HepG2 (cell line): ENCODE measurements at regions not wholly inside any gene's neighbourhood (a gene's known extent, or its start where the extent isn't known, plus 50 kb on each side); places are given as distances from the start of the nearest gene placed in this dataset.

Experiments
- ATAC-seq: fragments of 200-7000 bp; cut with Tn5 transposase; 3 replicates; pipeline ENCODE4 v1.9.1; 2020; ENCODE audit warnings: mild to moderate bottlenecking, moderate library complexity
- BruUV-seq: library from RNA; stranded (reverse); fragments of 400-500 nt; replicated peaks from 2 replicates; lab custom pipeline; 2021; lab: Mats Ljungman, UMichigan
- CTCF ChIA-PET: fragments of 300-600 bp; formaldehyde crosslinking; extraction: SDS; loops from one replicate; lab custom pipeline; 2021; ENCODE audit warnings: low total read pairs, inconsistent platforms, low intra/inter-chr PET ratio; lab: Yijun Ruan, JAX
- POLR2A ChIA-PET: fragments of 350-600 bp; sonication (Branson Sonifier 250); formaldehyde crosslinking; loops from one replicate; lab custom pipeline; 2020; ENCODE audit warnings: antibody characterized with exemption, inconsistent platforms; lab: Yijun Ruan, JAX
- DNase-seq: peaks from one replicate; pipeline ENCODE4 v3.0.0-alpha.2; 2015; ENCODE audit warnings: low spot score
- FAIRE-seq: peaks from 3 replicates; lab custom pipeline; 2011; peaks lifted over from hg19 to GRCh38; lab: Jason Lieb, UNC
- H2AFZ ChIP-seq: one replicate; pipeline ENCODE4 v1.6.1; 2011; ENCODE audit warnings: low read length, inconsistent platforms
- H3K27ac ChIP-seq: fragments of 300-600 bp; 3 replicates; pipeline ENCODE4 v1.8.0; 2011; ENCODE audit warnings: mixed run types, mild to moderate bottlenecking, mixed read lengths, low read length, inconsistent platforms; ENCODE audit not compliant: insufficient read depth; ENCODE audit errors: extremely low read length
- H3K27me3 ChIP-seq, 2 experiments: fragments of 200-600 bp in 1 of 2; 2 replicates in 1 of 2; 3 replicates in 1 of 2; pipeline versions ENCODE4 v1.6.0 to v1.8.0; 2011; ENCODE audit warnings: low read length in 2 of 2, mild to moderate bottlenecking in 2 of 2, moderate library complexity in 2 of 2, inconsistent platforms in 1 of 2; ENCODE audit not compliant: insufficient read depth in 2 of 2, control insufficient read depth in 1 of 2
- H3K36me3 ChIP-seq, 2 experiments: fragments of 200-600 bp in 1 of 2; replicated peaks in 1 of 2; 2 replicates in 1 of 2; 3 replicates in 1 of 2; pipeline versions ENCODE4 v1.5.1 to v1.8.0; 2011; ENCODE audit warnings: low read length in 2 of 2, inconsistent platforms in 1 of 2; ENCODE audit not compliant: insufficient read depth in 2 of 2, control insufficient read depth in 1 of 2
- H3K4me1 ChIP-seq: 2 replicates; pipeline ENCODE4 v1.5.1; 2012; ENCODE audit warnings: low read length, inconsistent platforms; ENCODE audit not compliant: insufficient read depth
- H3K4me2 ChIP-seq: 2 replicates; pipeline ENCODE4 v1.6.0; 2011; ENCODE audit warnings: low read depth, low read length, inconsistent platforms
- H3K4me3 ChIP-seq, 3 experiments: fragments of 200-600 bp in 1 of 3; sonication (generic), shearing (Covaris generic) in 1 of 3; replicated peaks in 1 of 3; 2 replicates each; pipeline ENCODE4 v1.5.1; 2011 to 2016; ENCODE audit warnings: low read length in 3 of 3, inconsistent platforms in 2 of 3, low read depth in 2 of 3, mild to moderate bottlenecking in 2 of 3, control low read depth in 1 of 3, mixed read lengths in 1 of 3; ENCODE audit not compliant: insufficient read depth in 1 of 3
- H3K79me2 ChIP-seq: one replicate; pipeline ENCODE4 v1.6.1; 2011; ENCODE audit warnings: low read length, inconsistent platforms; ENCODE audit not compliant: insufficient read depth
- H3K9ac ChIP-seq: 2 replicates; pipeline ENCODE4 v1.6.0; 2011; ENCODE audit warnings: mild to moderate bottlenecking, low read depth, low read length, inconsistent platforms; ENCODE audit not compliant: insufficient read depth
- H3K9me3 ChIP-seq: 2 replicates; pipeline ENCODE4 v1.5.1; 2012; ENCODE audit warnings: mild to moderate bottlenecking, low read length
- H4K20me1 ChIP-seq: 2 replicates; pipeline ENCODE4 v1.6.0; 2011; ENCODE audit warnings: inconsistent platforms, mild to moderate bottlenecking, low read length, moderate library complexity; ENCODE audit not compliant: insufficient read depth
- LCORL ChIP-seq, 2 experiments: fragments of 450-650 bp in 1 of 2; sonication (generic) in 1 of 2; formaldehyde crosslinking in 1 of 2; IDR thresholded peaks; 2 replicates each; pipeline versions ENCODE4 v1.5.0 to v1.6.1; 2017 to 2020; ENCODE audit warnings: antibody characterized with exemption in 1 of 2, missing genetic modification reagents in 1 of 2
- SOX5 ChIP-seq: IDR thresholded peaks from 2 replicates; pipeline ENCODE4 v1.6.1; 2016; ENCODE audit warnings: borderline replicate concordance
- ZFP62 ChIP-seq: sonication (generic); formaldehyde crosslinking; IDR thresholded peaks from 2 replicates; pipeline ENCODE4 v1.4.0; 2020; ENCODE audit warnings: missing genetic modification reagents
- ZNF773 ChIP-seq: sonication (generic); formaldehyde crosslinking; IDR thresholded peaks from 2 replicates; pipeline ENCODE4 v1.4.0; 2020; ENCODE audit warnings: missing genetic modification reagents, borderline replicate concordance
- WGBS: methylation state at CpG from one replicate; pipeline ENCODE4 v1.1.6; 2017; ENCODE audit warnings: low lambda C conversion rate; 5-methylcytosine and 5-hydroxymethylcytosine counted together
- in situ Hi-C: cut with HindIII; loops from 2 replicates; pipeline ENCODE4 v1.10.0; 2017; ENCODE audit warnings: low pct_unique_long_range_greater_than_20kb; ENCODE audit not compliant: extremely low pct_ligation_motif_present
- intact Hi-C: fragments of 100-400 bp; cut with micrococcal nuclease; formaldehyde crosslinking; loops from one replicate; pipeline ENCODE4 v1.10.0; 2022; ENCODE audit not compliant: unreplicated experiment
- TF ChIP-seq, protein P1 (sequence below): sonication (generic); formaldehyde crosslinking; IDR thresholded peaks from 2 replicates; pipeline ENCODE4 v1.4.0; 2020; ENCODE audit warnings: missing genetic modification reagents, mild to moderate bottlenecking, borderline replicate concordance
- TF ChIP-seq, protein P2 (sequence below): sonication (generic); formaldehyde crosslinking; IDR thresholded peaks from 2 replicates; pipeline ENCODE4 v1.4.0; 2020; ENCODE audit warnings: mild to moderate bottlenecking, missing genetic modification reagents

DNA sequence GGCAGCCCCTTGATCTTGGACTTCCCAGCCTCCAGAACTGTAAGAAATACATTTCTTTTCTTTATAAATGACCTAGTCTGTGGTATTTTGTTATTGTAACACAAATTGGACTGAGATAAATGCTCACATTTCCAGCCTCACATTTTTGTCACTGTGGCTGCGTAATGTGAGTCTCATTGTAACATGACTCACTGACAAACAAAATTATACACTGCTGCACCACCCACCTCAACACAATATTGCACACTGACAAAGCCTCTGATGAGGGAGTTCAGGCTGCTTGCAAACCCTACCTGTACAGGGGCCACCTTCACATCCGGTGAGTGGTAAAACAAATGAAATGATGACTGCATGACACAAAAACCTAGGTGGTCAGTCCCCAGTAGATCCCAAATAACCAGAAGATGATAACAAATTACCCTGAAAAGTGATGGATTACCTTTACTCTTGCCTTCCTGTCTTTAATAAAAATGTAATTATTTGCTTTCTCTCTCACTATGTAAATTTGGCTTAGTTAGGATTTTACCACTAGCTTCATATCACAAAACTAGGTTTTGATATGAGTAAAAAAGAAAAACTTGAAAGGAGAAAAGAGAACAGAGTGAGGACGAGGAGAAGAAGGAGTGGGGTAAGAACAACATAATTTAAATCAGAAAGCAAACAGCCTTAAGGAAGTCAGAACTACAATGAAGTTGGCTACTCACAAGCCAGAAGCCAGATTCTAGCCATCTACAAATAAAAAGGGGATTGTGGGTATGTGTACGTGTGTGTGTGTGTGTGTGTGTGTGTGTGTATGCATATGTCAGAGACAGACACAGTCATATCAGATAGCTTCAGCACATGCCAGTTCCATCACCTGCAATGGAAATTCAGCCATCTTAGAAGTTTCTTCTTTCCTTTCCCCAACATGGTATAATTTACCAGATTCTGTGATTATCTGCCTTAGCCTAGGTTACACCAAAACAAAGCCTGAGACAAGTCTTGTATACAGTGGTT lies 53.4 kb upstream of the SESN3 start:
- intact Hi-C loops = no loop called here
- CTCF ChIA-PET = no interaction called here

More for the DNA sequence above, 53.4 kb upstream of the SESN3 start:
- FAIRE-seq = no peak
- in situ Hi-C loops = no loop called here
- no peak overlapping the region for H3K9ac ChIP-seq
- H3K4me3 ChIP-seq = no peak overlapping the region
- no peaks in the 10 kb centered on the region for H3K9me3 ChIP-seq
- no peaks in the 10 kb centered on the region for H3K36me3 ChIP-seq
- no peaks in the 10 kb centered on the region for H4K20me1 ChIP-seq
- no peak for TF ChIP-seq SOX5
- no peak for TF ChIP-seq LCORL (IDR thresholded peaks at IDR 0.05)
- no peak for TF ChIP-seq LCORL (CRISPR knock-in tag; IDR thresholded peaks at IDR 0.05)
- TF ChIP-seq ZFP62 (CRISPR knock-in tag) = no peak
- TF ChIP-seq, protein P1, sequence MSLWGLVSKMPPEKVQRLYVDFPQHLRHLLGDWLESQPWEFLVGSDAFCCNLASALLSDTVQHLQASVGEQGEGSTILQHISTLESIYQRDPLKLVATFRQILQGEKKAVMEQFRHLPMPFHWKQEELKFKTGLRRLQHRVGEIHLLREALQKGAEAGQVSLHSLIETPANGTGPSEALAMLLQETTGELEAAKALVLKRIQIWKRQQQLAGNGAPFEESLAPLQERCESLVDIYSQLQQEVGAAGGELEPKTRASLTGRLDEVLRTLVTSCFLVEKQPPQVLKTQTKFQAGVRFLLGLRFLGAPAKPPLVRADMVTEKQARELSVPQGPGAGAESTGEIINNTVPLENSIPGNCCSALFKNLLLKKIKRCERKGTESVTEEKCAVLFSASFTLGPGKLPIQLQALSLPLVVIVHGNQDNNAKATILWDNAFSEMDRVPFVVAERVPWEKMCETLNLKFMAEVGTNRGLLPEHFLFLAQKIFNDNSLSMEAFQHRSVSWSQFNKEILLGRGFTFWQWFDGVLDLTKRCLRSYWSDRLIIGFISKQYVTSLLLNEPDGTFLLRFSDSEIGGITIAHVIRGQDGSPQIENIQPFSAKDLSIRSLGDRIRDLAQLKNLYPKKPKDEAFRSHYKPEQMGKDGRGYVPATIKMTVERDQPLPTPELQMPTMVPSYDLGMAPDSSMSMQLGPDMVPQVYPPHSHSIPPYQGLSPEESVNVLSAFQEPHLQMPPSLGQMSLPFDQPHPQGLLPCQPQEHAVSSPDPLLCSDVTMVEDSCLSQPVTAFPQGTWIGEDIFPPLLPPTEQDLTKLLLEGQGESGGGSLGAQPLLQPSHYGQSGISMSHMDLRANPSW (CRISPR knock-in tag) = no peak
- TF ChIP-seq, protein P2, sequence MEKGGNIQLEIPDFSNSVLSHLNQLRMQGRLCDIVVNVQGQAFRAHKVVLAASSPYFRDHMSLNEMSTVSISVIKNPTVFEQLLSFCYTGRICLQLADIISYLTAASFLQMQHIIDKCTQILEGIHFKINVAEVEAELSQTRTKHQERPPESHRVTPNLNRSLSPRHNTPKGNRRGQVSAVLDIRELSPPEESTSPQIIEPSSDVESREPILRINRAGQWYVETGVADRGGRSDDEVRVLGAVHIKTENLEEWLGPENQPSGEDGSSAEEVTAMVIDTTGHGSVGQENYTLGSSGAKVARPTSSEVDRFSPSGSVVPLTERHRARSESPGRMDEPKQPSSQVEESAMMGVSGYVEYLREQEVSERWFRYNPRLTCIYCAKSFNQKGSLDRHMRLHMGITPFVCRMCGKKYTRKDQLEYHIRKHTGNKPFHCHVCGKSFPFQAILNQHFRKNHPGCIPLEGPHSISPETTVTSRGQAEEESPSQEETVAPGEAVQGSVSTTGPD (CRISPR knock-in tag) = no peak
- TF ChIP-seq ZNF773 (CRISPR knock-in tag) = no peak
- no peak for DNase-seq
- H3K27ac ChIP-seq = no peak overlapping the region
- no TSS peak for BruUV-seq
- H3K4me2 ChIP-seq = no peak overlapping the region
- no peak for ATAC-seq
- H3K79me2 ChIP-seq = no peaks in the 10 kb centered on the region
- no peak overlapping the region for H2AFZ ChIP-seq
- POLR2A ChIA-PET = no interaction called here
- WGBS = 46% methylated on average over 4 of the region's 4 CpGs
- H3K27me3 ChIP-seq = no peaks in the 10 kb centered on the region
- peaks cover 17% of the 10 kb centered on the region for H3K4me1 ChIP-seq
